Suppressor macrophage treated with lipopolysaccharide for 4 hours (primary cell): ENCODE measurements at regions not wholly inside any gene's neighbourhood (a gene's known extent, or its start where the extent isn't known, plus 50 kb on each side); places are given as distances from the start of the nearest gene placed in this dataset.
"Not testable (repeated sequence)": the region's sequence is repeated elsewhere in the genome, so short reads cannot be mapped to it uniquely, and the experiment has no call there.

Source experiments
- DNase-seq: peaks from one replicate; pipeline ENCODE4 v3.0.0-alpha.2; 2020

DNA sequence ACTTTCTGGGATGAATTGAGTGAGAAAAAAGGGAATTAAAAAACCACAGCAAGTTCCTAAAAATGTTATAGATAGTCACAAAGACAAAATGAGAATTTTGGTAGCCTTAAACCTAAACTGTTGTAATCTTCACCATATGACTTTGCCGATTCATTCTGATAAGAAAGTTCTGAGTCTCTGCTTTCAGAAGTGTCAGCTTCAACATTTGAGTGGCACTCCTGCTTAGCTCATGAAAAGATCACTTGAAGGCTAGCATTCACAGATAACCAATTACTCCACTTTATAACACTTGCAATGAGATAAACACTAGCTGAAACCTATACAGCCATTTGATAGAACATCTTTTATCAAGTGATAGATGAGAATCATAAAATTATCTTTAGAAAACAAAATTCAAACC lies 288.1 kb upstream of the POU1F1 start:
- DNase-seq = no peak

DNA sequence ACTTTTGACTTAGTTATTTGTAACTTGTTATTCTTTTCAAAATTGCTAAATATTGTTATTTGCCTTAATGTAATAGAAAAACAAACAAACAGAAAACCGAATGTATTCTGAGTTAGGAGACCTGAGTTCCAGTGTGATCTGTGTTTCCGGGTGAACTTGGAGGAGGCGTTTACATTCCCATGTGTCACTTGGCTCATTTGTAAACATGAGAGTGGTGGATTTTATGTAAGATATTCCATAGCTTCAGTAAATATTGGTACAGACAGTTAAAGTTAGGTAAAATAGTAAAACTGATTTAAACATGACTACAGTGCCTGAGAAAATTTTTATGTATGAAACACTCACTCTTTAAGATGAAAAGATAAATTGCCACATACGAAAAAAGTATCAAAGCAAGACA lies 287.3 kb upstream of the POU1F1 start:
- no peak for DNase-seq

DNA sequence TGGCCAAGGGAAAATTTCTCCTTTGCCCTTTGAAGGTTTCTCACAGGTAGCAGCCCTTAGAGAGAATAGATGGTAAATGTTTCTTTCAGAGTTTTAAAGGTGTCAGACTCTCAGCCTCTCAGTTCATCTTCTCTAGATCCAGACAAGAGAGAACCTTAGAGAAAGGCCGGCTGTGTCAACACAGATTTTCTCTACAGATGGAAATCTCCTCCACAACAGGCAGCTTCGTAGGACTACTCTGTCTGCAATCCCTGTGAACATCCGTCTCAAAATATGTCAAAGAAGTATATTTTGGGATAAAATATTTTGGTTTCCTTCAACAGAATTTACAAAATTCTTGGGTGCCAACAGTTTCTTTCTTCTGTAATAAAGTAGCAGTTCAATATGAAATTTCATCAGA lies 282.1 kb upstream of the POU1F1 start:
- no peak for DNase-seq

DNA sequence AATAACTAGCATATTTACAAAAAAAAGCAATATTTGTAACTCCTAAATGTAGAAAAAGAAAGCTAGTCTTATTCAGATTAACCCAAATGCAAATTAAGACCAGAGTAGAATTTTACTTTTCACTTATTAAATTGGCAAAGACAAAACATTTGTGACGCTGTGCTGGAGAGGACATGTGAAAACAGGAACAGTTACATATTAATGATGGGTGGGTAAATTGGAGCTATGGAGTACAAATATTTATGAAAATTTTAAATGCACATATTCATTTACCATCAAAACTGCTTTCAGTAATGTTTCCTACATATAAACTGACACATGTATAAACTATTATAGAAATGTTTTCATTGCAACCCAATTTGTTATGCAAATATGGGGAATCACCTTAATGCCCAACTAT lies 278.9 kb upstream of the POU1F1 start:
- no peak for DNase-seq

DNA sequence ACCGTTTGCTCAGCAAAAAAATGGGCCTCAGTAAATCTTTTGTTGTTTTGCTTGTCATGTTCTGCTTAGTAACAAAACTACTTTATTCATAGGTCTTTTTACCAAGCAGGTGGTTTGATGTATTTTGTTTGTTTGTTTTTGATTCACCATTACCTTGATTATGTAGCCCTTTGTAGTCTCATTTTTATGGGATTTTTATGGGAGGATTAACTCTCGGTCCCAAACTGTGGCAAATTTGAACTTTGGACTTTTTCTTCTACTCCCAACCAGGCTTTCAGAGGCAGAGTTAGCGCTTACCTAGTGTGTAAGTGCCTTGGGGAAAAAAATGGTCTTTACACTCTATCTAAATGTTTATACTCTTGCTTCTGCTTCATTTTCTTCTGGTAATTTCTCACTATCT lies 276.7 kb upstream of the POU1F1 start:
- no peak for DNase-seq

DNA sequence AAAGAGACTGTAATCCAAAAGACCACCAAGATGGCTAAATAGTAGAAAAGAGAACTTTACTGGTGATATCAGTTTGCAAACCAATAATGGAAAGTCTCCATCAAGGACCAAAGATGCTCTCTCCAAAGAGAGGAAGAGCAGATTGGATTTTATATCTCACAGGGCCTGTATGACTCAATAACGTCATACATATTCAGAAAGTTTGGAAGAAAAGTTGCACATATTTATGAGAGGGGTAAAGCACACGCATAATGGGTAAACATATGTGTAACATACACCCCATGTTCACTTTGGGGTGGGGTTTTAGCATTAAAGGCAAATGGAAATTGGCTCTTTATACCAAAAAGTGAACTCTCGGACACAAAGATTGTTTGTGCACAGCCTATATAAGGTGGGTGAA lies 274.5 kb upstream of the POU1F1 start:
- DNase-seq = no peak

DNA sequence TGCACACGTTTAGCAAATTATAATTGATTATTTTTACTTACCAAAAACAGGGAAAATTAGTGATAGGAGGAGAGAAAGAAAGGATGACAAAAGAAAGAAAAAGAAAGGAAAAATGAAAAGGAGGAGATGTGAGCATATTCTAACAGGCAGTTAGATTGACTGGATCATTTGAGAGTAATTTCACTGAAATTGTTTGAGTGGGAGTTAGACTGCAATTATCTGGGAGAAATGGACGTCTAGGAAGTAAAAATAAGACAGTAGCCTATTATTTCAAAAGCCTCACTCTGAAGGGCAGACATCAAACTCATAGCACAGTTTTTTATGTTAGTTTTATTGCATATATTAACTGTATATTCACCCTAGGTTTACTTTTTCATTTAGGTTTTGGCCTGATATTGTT lies 272.8 kb upstream of the POU1F1 start:
- no peak for DNase-seq

DNA sequence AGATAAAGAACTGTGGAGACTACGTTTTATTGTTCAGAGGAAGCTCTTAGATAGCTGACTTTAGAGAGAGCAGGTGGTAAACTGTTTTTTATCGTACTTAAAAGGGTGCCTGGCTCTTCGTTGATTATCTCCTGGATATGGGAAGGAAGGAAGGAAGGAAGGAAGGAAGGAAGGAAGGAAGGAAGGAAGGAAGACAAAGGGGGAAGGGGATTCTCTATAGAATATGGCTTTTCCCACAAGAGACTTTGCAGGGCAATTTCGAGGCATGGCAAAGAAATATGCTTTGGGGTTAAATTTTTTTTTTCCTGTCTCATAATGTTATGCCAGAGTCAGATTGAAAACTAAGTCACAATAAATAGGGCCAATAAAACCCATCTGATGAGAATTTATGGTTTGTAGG lies 271.9 kb upstream of the POU1F1 start:
- no peak for DNase-seq

DNA sequence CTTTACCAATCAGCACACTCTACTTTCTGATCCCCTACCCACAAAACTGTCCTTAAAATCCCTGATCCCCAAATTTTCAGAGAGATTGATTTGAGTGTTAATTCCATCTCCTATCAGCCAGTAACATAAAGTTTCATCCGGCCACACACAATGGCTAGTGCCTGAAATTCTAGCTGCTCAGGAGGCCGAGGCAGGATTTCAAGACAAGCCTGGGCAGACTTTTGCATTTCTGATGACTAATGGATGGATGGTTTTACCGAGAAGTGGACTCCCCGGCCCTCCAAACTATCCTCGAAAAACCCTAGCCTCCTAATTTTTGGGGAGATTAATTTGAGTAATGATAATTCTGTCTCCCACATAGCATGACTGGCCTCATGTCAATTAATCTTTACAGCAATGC lies 269.8 kb upstream of the POU1F1 start:
- DNase-seq = no peak

DNA sequence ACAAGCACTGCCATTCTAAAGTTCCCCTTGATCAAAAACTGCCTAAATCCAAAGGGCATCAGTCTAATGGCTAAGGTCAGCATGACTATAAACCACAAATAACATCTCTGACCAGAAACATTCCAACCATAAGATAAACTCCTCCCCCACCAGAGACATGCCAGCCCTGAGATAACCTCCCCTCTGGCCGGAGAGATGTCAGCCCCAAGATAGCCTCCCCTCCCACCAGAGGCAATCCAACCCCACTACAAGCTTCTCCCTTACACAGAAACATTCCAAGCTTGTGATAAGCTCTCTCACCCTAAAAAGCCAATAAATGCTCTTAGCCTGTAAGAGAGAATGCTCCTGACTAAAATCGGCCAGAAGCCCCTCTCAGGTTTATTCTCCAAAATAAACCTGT lies 267.0 kb upstream of the POU1F1 start:
- DNase-seq = not testable (repeated sequence)

DNA sequence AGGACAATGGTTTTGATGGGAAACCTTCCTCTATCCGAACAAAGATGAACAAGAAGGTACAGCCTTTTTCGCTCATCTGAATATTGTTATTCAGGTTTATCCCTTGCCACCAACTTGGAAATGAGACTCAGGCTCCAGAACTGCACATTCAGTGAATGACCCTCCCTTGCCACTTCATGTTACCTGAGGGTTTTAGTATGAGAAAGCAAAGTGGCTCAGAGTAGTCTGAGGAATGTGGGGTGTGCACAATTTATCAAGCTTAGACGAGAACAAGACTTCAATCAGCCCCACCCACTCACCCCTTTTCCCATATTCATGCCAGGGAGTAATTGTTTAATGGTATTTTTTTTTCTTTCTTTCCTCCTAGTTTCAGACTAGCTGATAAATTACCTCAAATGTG lies 265.3 kb upstream of the POU1F1 start:
- DNase-seq = no peak

DNA sequence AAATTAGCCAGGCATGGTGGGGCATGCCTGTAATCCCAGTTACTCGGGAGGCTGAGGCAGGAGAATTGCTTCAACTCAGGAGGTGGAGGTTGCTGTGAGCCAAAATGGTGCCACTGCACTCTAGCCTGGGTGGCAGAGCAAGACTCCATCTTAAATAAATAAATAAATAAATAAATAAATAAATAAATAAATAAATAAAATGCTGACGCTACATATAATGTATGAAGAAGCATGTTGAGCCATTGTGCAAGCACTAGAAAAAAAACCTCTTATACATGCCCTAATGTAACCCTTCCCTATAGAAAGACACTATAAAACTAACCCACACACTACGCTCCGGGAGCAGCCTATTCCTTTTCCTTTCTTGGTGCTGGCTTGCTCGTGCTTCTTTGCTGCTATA lies 262.3 kb upstream of the POU1F1 start:
- DNase-seq = not testable (repeated sequence)

DNA sequence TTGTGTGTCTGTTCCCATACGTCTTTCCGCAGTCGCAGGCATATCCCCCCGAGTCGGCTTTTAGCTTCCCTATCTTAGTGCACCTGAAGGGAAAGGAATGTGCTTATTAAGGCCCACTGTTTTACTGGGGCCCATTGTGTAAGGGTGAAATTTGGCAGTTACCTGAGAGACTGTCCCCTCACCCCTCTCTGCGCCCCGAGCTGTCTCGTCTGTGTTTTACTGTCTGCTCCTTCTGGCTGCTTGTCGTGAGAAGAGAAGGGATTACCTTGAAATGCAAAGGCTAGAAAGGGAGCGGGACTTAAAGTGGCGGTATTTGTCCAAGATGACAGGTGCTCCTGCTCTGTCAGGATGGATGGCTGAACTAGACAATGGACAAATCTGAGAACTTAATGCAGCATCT lies 233.0 kb upstream of the POU1F1 start:
- DNase-seq = no peak

DNA sequence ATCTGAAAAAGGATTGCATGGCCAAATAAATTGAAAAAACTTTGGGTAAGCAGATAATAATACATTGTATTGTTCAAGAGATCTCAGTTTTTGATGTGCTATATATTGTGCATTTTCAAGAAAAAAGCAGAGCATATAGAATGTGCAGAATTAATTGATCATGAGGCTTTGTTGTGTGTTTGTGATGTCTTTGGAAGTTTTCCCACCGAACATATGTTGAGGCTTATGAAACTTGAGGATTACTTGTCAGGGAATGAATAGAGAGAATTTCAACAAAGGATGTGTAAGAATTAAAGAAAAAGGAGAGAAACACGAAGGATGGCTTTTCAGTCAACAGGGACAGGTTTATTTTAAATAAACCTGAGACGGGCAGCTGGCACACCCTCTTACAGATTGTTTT lies 232.5 kb upstream of the POU1F1 start:
- no peak for DNase-seq

DNA sequence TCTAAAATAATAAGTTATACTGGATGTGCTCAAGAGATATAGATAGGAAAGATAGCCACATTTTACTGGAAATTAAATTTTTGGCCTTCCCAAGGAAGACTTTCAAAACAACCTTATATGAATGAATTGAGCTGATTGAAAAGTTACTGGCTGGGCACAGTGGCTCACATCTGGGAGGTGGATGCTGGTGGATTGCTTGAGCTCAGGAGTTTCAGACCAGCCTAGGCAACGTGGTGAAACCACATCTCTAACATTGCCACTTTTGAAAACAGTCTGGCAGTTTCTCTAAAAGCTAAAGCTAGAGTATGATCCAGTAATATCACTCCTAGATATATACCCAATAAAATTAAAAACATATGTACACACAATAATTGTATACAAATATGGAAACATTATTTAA lies 231.4 kb upstream of the POU1F1 start:
- DNase-seq = no peak

DNA sequence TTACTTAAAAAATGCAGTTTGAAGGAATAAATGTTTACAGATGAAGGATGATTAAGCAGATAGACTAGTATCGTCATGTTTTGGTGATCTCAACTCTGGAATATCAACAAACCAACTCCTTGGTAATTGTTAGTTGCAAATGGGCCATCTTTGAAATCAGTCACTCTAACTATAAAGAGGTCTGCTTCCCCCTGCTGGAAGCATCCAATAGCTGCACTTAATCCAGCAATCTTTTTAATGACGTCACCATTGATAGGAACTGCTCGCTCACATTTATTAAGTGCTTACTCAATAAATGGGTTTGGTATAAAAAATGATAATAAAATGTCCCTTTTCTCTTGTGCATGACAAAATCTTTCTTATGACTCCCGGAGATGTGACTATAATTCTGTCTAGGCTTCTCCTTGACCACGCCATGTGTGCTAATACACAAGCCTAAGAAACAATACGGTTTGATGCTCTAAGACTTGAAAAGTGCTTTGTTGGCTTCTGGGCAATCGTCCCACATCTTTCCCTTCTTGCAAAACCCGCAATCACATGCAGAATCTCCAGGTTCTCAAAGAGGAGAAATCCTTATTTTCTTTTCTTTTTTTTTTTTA lies 227.6 kb upstream of the POU1F1 start:
- peak; percentile 47 for DNase-seq

DNA sequence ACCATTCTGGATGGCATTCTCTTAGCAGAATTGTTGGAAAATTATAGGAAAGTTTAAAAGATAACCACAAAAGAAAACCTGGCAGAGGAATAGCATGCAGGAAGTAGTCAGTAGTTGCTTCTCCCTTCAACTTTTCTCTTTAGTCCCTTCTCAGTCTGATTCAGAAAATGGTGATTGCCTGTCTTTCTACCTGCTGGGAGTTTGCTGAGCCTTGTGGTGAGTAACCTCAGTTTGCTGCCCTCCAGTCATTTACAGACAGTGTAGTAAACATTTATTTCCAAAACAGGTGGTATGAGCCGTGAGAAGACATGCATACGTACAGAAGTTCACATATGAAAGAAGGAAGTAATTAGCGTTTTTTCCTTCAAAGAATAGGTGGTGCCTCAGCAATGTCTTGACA lies 224.7 kb upstream of the POU1F1 start:
- no peak for DNase-seq

DNA sequence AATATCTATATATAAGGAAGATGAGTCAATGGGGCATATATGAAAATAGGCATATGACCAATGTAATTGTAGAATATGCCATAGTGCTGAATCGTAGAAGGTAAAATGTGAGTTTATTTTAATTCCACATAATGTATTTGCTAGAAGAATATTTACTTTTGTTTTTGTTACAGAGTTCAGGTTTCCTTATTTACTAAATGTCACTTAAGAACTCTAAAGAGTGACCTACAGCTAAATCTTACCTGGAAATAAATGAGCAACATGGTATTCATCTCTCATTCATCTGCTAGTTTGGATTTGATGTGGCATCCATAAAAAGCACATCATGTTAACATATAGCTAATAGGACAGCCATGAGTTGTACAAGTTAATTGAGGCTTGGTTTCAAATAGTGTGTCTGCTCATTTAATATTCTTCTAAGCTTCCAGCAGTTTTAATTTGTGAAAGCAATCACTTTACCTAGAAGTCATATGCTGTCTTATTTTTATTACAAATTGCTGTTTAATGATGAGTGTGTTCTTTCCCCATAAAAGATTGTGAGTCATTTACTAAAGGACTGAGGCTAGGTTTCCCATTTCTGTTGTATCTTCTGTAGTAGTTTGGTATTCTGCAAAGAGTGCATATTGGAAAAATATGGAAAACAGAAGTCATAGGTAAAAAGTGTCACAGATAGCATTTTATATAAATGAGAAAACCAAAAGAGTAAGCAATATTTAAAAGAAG lies 222.1 kb upstream of the POU1F1 start:
- no peak for DNase-seq

DNA sequence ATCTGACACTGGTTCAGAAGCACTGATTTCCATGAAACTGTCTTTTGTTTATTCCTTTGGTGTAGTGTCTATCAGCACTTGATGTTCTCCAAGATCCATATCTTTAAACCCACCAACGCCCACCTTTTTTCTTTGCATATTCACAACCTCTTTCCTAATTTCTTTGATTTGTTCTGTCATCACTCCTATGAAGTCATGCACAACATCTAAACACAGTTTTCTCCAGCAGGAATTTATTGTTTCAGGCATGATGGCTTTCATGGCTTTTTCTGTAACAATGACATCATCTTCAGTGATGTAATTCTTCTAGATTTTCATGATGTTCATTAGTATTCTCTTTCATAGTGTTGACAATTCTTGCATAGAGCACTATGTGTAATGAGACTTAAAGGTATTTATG lies 219.6 kb upstream of the POU1F1 start:
- no peak for DNase-seq

DNA sequence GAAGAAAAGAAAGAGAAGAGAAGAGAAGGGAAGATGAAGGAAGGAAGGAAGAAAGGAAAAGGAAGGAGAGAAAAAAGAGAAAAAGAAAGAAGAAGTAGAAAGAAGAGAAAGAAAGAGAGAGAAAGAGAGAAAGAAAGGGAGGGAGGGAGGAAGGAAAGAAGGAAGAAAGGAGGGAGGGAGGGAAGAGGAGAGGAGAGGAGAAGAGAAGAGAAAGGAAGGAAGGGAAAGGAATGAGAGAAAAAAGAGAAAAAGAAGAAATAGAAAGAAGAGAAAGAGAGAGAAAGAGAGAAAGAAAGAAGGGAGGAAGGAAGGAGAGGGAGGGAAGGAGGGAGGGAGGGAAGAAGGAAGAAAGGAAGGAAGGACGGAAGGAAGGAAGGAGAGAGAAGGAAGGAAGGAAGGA lies 217.9 kb upstream of the POU1F1 start:
- DNase-seq = no peak

DNA sequence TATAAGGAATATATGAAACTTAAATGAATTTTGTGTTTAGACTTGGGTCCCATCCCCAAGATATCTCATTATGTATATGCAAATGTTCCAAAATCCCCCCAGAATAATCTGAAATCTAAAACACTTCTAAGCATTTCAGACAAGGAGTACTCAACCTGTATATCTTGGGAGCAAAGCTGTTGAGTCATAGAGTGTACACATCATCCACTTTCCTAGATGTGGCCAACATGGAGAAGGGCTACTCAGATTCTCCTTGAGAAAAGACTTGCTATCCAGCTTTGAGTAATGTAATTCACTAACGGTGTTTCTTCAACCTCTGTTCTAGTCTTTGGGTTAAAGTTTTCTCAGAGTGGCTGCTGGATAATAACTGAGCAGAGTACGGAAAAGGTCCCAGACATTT lies 215.5 kb upstream of the POU1F1 start:
- no peak for DNase-seq

DNA sequence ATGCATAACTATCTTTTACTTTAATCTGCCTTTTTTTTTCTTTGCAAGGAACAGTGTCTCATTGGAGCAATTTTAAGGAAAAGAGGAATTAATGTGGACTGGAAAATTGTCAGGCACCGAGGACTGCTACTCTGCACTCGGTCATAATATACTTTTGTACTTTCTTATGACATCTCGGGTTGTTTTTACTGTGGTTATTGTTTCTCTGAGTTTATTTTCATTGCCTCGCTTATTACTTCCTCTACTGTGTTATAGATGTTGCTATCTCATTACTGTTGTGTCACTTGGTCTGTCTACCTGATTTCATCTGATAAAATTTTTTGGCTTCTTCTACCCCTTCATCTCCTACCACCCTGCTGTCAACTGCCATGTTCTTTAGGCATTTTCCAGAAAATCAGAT lies 213.5 kb upstream of the POU1F1 start:
- DNase-seq = no peak

DNA sequence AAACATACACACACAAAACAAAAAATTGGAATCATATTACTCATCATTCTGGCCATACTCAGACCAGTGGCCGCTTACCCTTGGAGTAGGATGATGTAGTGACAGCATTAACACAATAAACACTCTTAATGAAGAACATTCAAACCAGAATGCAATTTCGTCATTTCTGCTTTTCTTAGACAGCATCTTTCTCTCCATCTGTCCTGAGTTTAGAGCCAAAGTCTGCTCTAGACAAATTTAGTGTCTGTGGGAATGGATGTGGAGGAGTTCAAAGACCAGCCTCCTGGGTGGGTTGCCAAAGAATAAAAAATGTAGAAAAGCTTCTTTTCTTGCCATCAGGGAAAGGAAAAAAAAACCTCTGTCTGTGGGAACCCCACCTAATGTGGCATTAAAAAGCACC lies 212.4 kb upstream of the POU1F1 start:
- DNase-seq = no peak

DNA sequence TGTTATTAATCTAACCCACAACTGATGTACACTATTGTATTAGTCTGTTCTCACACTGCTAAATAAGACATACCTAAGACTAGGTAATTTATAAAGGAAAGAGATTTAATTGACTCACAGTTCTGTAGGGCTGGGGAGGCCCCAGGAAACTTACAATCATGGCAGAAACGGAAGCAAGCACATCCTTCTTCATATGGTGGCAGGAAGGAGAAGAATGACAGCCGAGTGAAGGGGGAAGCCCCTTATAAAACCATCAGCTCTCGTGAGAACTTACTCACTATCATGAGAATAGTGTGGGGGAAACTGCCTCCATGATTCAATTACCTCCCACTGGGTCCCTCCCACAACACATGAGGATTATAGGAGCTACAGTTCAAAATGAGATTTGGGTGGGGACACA lies 210.3 kb upstream of the POU1F1 start:
- DNase-seq = peak; percentile 0

DNA sequence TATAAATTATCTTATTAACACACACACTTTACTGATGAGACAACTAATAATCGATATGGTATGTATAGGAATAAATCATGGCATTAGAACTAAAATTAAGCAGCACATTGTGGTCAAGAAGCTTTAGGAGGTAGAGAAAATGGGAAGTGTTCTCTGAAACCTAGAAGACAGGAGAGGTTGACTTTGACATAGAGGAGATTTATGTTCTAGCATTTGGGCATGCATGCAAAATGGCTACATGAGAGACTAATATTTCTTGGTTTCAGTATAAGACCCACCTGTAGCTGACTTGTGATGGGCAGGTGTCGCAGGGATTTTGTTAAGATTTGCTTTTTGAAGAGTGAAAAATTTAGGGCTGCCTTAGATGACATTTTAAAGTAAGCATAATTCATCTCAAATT lies 209.7 kb upstream of the POU1F1 start:
- DNase-seq = no peak
